Smooth muscle cell (in vitro differentiated cells): ENCODE measurements at regions not wholly inside any gene's neighbourhood (a gene's known extent, or its start where the extent isn't known, plus 50 kb on each side); places are given as distances from the start of the nearest gene placed in this dataset.

ENCODE experiments used
- DNase-seq: peaks from one replicate; lab custom pipeline; 2025; ENCODE audit not compliant: unreplicated experiment; lab: John Stamatoyannopoulos, UW
- H2AFZ ChIP-seq: fragments of 200-600 bp; sonication (generic); 2 replicates; pipeline ENCODE4 v1.6.0; 2016; ENCODE audit warnings: antibody characterized with exemption, low read depth, mild to moderate bottlenecking
- H3F3A ChIP-seq: fragments of 200-600 bp; sonication (generic); 2 replicates; pipeline ENCODE4 v1.6.0; 2017; ENCODE audit warnings: antibody characterized with exemption, low read depth
- H3K27ac ChIP-seq: fragments of 200-600 bp; sonication (generic); 2 replicates; pipeline ENCODE4 v1.5.1; 2016; ENCODE audit warnings: low read depth, mild to moderate bottlenecking
- H3K27me3 ChIP-seq: fragments of 200-600 bp; sonication (generic); 2 replicates; pipeline ENCODE4 v1.6.1; 2016; ENCODE audit warnings: low read depth, mild to moderate bottlenecking
- H3K36me3 ChIP-seq: fragments of 200-600 bp; sonication (generic); 2 replicates; pipeline ENCODE4 v1.5.1; 2016; ENCODE audit warnings: low read depth
- H3K4me1 ChIP-seq: fragments of 200-600 bp; sonication (generic); 2 replicates; pipeline ENCODE4 v1.5.1; 2016; ENCODE audit warnings: low read depth
- H3K4me2 ChIP-seq: fragments of 200-600 bp; sonication (generic); 2 replicates; pipeline ENCODE4 v1.6.0; 2016; ENCODE audit warnings: mild to moderate bottlenecking
- H3K4me3 ChIP-seq: fragments of 200-600 bp; sonication (generic); 2 replicates; pipeline ENCODE4 v1.5.1; 2016; ENCODE audit warnings: mild to moderate bottlenecking
- H3K79me2 ChIP-seq: fragments of 200-600 bp; sonication (generic); 2 replicates; pipeline ENCODE4 v1.6.0; 2016; ENCODE audit warnings: low read depth, mild to moderate bottlenecking
- H3K9ac ChIP-seq: fragments of 200-600 bp; sonication (generic); 2 replicates; pipeline ENCODE4 v1.6.0; 2016; ENCODE audit warnings: low read depth
- H3K9me3 ChIP-seq: fragments of 200-600 bp; sonication (generic); replicated peaks from 2 replicates; pipeline ENCODE4 v1.5.1; 2016; ENCODE audit warnings: low read depth
- H4K20me1 ChIP-seq: fragments of 200-600 bp; sonication (generic); 2 replicates; pipeline ENCODE4 v1.6.0; 2016; ENCODE audit warnings: low read depth
- WGBS: methylation state at CpG from one replicate; pipeline ENCODE4 v1.1.7; 2016; ENCODE audit warnings: low lambda C conversion rate; 5-methylcytosine and 5-hydroxymethylcytosine counted together
- TF ChIP-seq, protein P1 (sequence below): fragments of 200-600 bp; sonication (generic); IDR thresholded peaks from 2 replicates; pipeline ENCODE4 v1.5.1; 2017; ENCODE audit warnings: borderline replicate concordance, mild to moderate bottlenecking, antibody characterized with exemption; ENCODE audit not compliant: insufficient read depth, poor library complexity, severe bottlenecking

DNA sequence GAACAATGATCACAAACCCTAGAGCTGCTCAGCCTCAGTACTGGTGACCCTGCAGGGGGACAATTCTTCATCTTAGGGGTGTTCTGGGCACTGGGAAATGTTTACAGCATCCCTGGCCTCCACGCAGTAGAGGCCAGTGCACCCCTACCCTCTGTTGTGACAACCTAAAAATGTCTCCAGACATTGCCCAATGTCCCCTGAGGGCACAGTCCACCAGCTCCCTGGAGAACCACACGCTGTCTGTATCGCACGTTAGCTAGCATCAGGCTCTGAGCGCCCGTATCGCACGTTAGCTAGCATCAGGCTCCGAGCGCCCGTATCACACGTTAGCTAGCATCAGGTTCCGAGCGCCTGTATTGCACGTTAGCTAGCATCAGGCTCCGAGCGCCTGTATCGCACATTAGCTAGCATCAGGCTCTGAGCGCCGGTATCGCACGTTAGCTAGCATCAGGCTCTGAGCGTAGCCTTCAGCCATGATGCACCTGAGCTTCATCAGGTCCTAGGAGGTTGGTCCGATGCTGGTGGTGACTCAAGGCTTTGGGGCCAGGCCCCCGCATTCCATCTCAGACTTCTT, 111.1 kb upstream of the ANO1 start:
- WGBS = 90% methylated on average over 25 of the region's 25 CpGs
- no peak overlapping the region for H3K4me3 ChIP-seq
- H3K4me2 ChIP-seq = no peak overlapping the region
- no peaks in the 10 kb centered on the region for H3K9me3 ChIP-seq
- H3K4me1 ChIP-seq = peaks cover 8% of the 10 kb centered on the region
- H3K27ac ChIP-seq = no peak overlapping the region
- no peak for DNase-seq
- no peaks in the 10 kb centered on the region for H3K36me3 ChIP-seq
- no peaks in the 10 kb centered on the region for H3F3A ChIP-seq
- H3K27me3 ChIP-seq = no peaks in the 10 kb centered on the region
- no peak overlapping the region for H2AFZ ChIP-seq
- H4K20me1 ChIP-seq = no peaks in the 10 kb centered on the region
- TF ChIP-seq, protein P1, sequence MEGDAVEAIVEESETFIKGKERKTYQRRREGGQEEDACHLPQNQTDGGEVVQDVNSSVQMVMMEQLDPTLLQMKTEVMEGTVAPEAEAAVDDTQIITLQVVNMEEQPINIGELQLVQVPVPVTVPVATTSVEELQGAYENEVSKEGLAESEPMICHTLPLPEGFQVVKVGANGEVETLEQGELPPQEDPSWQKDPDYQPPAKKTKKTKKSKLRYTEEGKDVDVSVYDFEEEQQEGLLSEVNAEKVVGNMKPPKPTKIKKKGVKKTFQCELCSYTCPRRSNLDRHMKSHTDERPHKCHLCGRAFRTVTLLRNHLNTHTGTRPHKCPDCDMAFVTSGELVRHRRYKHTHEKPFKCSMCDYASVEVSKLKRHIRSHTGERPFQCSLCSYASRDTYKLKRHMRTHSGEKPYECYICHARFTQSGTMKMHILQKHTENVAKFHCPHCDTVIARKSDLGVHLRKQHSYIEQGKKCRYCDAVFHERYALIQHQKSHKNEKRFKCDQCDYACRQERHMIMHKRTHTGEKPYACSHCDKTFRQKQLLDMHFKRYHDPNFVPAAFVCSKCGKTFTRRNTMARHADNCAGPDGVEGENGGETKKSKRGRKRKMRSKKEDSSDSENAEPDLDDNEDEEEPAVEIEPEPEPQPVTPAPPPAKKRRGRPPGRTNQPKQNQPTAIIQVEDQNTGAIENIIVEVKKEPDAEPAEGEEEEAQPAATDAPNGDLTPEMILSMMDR = no peak
- no peak overlapping the region for H3K9ac ChIP-seq
- H3K79me2 ChIP-seq = no peaks in the 10 kb centered on the region

GRCh38 chr11:69967484-69967883, 110.6 kb upstream of the ANO1 start:
- H3K27me3 ChIP-seq = no peaks in the 10 kb centered on the region
- no peaks in the 10 kb centered on the region for H4K20me1 ChIP-seq
- H3K9ac ChIP-seq = no peak overlapping the region
- no peak for DNase-seq
- 69% methylated on average over 6 of the region's 6 CpGs for WGBS
- no peaks in the 10 kb centered on the region for H3F3A ChIP-seq
- TF ChIP-seq, protein P1 = no peak
- H3K4me1 ChIP-seq = peaks cover 8% of the 10 kb centered on the region
- no peaks in the 10 kb centered on the region for H3K36me3 ChIP-seq
- no peak overlapping the region for H3K4me2 ChIP-seq
- H3K79me2 ChIP-seq = no peaks in the 10 kb centered on the region
- H2AFZ ChIP-seq = no peak overlapping the region
- H3K4me3 ChIP-seq = no peak overlapping the region
- H3K27ac ChIP-seq = no peak overlapping the region
- H3K9me3 ChIP-seq = no peaks in the 10 kb centered on the region

DNA sequence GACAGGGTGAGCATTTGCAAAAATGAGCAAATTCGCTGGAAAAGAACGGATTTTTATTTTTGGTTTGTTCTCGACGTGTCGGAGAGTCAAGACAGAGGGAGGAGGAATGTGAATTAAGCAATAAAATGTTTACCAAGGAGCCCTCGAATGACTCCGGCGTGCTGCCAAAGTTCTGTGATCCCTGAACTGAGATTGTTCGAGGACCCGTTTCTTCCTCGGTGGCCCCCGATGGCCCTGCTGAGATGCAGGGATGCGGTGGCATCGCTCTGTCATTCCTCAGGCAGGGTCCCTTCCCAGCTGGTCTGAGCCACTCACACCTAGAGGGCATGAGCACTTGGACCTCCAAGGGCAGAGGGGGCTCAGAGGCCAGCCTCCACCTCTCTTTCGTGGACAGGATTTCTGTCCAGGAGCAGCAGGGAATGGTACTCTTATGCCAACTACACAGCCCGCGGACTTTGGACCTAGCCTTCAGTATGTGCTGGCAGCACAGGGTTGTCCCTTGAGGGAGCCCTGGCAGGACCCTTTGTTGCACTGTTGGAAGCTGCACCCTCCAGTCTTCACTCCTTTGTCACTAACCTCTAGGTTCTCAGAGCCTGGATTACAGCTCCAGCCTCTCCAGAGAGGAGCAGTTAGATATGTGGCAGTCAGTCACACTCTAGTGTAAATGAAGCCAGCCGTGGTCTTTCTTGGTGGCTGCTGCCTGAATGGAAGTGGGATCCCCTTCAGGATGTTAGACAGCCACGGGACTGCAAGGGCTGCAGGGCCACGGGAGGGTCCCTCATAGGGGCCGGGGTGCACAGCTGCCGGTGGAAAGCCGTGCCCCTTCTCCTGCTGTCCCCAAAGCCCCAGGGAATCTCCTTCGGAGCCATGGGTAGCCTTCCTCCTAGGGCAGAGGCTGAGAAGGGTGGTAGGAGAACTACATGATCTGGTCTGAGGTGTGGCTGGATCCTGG, 109.4 kb upstream of the ANO1 start:
- no peak overlapping the region for H3K4me2 ChIP-seq
- WGBS = 86% methylated on average over 24 of the region's 24 CpGs
- no peaks in the 10 kb centered on the region for H3K27me3 ChIP-seq
- no peaks in the 10 kb centered on the region for H3F3A ChIP-seq
- no peak overlapping the region for H2AFZ ChIP-seq
- no peak overlapping the region for H3K4me3 ChIP-seq
- H3K79me2 ChIP-seq = no peaks in the 10 kb centered on the region
- no peaks in the 10 kb centered on the region for H4K20me1 ChIP-seq
- DNase-seq = no peak
- no peaks in the 10 kb centered on the region for H3K36me3 ChIP-seq
- H3K9me3 ChIP-seq = no peaks in the 10 kb centered on the region
- H3K4me1 ChIP-seq = peaks cover 5% of the 10 kb centered on the region
- H3K9ac ChIP-seq = no peak overlapping the region
- no peak overlapping the region for H3K27ac ChIP-seq
- TF ChIP-seq, protein P1 = no peak
